HG03097 (cell line): ENCODE measurements at regions not wholly inside any gene's neighbourhood (a gene's known extent, or its start where the extent isn't known, plus 50 kb on each side); places are given as distances from the start of the nearest gene placed in this dataset.
"Not testable (repeated sequence)": the region's sequence is repeated elsewhere in the genome, so short reads cannot be mapped to it uniquely, and the experiment has no call there.

Source experiments
- ATAC-seq: cut with Tn5 transposase; IDR thresholded peaks from one replicate; pipeline ENCODE4 v1.9.1; 2021; ENCODE audit not compliant: unreplicated experiment, low FRiP score

DNA sequence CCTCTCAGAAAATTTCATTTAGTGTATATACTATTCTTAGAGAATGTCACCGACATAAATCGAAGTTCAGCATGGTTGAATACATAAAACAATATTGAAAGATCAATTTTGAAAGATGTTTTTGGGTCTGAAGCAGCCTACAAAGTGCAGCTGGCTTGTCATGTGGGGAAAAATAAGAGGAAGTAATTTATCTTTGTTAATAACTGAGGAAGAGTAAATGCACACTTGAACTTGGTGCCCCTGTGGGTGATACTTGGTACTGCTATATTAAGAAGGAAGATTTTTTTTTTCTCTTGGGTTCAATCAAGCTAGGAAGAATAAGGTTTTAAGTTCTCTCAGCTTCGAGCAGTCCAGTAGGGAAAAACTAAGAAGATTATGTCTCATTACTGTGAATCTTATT is 661.3 kb downstream of the RPL10L start:
- ATAC-seq: no peak

DNA sequence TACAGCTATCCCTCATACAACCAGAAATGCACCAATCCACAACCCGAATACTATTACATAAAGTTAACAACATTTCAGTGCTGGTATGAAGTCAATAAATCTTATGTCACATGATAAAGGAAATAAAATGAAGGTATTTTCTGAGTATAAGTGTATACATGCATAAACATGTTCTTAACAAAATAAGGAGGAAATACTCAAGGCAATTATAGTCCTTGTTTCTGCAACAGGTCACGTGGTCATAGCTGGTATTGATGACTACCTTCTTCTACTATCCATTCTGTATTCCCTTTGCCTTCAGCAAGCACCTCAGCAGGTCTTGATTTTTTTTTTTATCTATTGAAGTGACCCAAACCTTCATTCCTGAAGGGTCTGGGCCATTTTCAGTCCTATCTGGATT is 675.6 kb downstream of the RPL10L start:
- ATAC-seq: no peak

- no peak for ATAC-seq
Observed at GRCh38 chr14:45972416-45972815, 679.2 kb downstream of the RPL10L start.

GRCh38 chr14:45970621-45971020 is 681.0 kb downstream of the RPL10L start:
- no peak for ATAC-seq

DNA sequence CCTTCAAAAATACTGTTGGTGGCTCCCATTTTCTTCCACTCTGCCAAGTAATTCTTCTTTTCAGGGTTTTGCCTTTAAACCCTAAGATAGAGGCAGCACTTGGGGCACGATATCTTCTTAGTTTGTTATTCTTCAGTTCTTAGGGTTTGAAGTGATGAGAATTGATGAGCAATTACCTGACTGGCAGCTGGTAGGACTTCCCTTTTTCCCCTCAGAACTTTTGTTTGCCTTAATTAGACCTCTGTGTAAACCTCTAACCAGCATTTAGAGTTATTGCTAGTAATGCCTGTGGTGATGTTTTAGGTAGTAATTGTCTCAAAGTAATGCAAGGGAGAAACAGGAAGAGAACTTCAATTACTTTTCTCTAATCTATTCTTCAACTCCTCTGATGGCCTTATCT is 683.5 kb downstream of the RPL10L start:
- no peak for ATAC-seq

- ATAC-seq: no peak
Observed at GRCh38 chr14:45949479-45949878, 696.5 kb upstream of the MIS18BP1 start.

DNA sequence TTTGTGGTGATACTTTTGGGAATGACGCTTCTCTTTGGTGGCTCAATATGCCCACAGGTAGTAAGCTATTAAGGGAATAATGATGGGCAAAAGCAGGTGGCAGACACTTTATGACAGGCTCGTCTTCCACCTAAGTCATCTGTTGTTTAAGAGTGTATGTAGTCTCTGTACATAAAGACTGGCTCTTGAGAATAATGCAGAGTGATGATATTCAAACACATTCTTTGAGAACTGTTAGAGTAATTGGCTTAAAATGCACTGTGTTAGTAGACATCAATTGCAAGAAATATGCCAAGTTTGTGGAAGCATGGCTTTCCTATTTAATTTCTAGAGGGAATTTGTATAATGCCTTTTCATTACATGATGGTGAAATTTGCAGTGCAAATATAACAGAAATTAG is 694.8 kb upstream of the MIS18BP1 start:
- ATAC-seq: no peak

DNA sequence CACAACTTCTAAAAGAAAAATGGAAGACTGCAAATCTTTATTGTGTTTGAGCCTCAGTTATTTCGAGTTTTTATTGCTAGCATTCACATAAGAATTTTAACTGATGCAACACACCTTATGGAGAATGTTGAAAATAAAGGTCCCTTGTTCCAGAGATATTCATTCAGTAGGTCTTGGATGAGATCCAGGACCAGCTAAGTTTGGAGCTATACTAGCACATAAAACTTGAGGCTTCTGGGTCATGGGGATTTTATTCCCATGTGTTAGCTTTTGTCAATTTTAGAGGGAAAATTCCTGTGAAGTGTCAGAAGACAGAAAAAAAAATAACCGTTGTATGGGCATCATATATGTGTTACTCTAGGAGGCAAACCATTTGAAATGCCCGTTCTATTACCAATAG is 693.2 kb upstream of the MIS18BP1 start:
- ATAC-seq: no peak

DNA sequence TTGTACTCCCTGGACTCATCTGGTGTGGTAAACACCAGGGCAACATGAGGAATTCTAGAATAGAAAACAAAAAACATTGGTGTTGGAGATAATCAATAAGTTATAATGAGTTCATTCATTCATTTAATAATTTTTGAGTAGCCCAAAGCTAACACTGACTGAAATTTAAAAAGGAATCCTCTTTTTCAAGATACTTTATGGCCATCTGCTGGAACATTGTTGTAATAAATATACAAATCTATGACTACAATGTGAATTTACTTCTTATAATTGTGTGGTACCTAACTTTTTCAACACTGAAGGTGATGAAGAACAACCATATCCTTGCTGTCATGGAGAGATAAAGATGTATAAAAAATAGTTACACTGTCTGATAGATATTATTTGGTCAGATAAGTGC is 687.3 kb upstream of the MIS18BP1 start:
- ATAC-seq: no peak

DNA sequence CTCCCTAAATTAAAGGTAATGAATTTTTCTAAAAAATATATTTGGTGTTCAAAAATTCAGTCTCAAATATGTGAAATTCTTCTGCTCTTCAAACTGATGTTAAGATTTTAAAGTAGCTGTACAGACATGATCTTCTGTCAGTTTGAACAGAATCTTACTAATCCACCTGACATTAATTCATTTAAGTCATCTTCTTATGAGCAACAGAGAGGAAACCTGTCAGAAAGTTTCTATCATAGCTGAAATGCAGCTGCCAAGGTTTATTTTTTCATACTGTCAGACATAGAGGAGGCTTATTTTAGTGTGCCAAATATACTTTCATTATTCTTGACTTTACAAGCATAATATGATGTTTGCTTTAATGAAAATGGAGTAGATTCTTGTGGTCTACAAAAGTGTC is 686.6 kb upstream of the MIS18BP1 start:
- ATAC-seq: no peak

- not testable (repeated sequence) for ATAC-seq
Observed at GRCh38 chr14:45919995-45920394, 667.0 kb upstream of the MIS18BP1 start.

DNA sequence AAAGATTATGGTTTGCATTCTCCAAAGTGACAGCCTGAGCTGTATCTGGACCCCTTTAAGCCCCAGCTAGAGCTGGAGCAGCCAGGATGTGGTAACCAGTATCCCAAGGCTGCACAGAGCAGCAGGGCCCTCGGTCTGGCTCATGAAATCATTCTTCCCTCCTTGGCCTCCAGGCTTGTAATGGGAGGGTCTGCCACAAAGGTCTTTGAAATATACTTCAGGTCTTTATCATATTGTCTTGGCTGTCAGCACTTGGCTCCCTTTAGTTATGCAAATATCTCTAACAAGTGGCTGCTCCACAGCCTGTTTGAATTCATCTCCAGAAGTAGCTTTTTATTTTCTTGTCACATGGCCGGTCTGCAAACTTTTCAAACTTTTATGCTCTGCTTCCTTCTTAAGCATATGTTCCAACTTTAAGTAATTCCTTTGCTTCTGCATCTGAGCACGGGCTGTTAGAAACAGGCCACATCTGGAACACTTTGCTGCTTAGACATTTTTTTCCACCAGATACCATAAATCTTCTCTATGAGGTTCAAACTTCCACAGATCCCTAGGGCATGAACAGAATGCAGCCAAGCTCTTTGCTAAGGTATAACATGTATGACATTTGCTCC is 663.4 kb upstream of the MIS18BP1 start:
- ATAC-seq: no peak

DNA sequence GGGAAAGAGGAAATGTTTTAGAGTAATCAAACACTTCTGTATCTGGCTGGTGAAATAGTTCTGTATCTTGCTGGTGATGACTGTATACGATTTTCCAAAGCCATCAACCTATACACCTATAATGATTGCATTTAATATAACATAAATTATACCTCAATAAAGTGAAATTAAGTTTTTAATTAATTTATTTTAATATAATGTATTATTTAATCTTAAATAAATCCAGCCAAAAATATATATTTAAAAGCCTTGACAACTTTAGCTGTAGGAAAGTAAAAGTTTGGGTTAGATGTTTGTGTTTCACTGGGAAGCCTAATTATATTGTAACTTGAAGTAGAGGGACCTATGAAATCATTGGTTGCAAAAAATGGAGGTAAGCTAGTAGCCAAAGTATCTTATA is 654.8 kb upstream of the MIS18BP1 start:
- ATAC-seq: no peak

DNA sequence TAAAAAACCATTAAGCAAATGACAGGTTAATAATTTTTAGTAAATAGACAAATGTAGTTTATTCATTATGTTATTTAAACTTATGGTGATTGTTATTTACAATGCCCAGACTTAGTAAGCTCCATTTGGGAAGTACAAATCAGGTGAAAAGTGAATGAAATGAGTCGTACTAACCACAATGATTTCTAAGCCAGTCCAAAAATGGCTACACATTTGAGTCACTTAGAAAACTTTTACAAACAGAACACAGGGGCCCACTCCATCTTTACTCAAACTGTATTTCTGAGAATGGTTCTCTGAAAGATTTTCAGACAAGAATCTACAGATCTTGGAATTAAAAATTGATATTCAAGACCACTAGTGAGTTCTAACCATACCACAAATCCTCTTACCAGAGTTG is 653.3 kb upstream of the MIS18BP1 start:
- no peak for ATAC-seq

GRCh38 chr14:45905672-45906071 is 652.7 kb upstream of the MIS18BP1 start:
- no peak for ATAC-seq

DNA sequence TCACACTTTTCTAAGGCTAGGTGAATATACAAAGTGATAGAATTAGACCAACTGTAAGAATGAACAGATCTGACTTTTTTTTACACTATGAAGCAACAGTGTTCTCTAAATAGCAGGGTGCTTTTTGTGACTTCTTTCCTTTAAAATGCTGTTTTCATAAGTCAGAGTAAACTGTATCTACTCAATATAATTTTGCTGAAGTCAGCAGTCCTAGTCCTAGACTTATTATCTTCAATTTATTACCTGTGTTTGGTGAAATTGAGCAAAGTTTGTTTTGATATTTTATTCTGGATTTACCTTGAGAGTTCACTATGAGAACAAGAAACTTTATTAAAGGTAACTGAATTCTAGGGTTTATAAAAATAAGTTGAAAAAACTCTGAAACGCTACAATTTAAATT is 651.3 kb upstream of the MIS18BP1 start:
- no peak for ATAC-seq

- ATAC-seq: no peak
Observed at GRCh38 chr14:45902241-45902640, 649.2 kb upstream of the MIS18BP1 start.

DNA sequence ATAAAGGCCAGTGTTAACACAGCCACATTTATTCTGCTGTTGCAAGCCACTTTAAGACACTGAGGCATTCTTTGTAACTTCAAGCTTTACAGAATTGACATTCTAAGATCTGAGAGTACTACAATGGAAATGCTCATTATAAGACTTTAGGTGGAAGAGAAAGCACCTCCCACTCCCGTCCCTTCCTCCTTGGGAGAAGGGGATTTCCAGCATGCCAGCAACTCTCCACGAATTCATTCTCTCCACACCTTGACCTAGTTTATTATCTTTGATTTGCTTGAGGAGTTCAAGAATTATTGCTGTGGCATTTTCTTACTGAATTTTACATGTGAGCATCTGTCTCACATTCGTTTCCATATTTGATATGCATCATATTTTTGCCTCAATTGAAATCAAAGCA is 644.4 kb upstream of the MIS18BP1 start:
- ATAC-seq: no peak

DNA sequence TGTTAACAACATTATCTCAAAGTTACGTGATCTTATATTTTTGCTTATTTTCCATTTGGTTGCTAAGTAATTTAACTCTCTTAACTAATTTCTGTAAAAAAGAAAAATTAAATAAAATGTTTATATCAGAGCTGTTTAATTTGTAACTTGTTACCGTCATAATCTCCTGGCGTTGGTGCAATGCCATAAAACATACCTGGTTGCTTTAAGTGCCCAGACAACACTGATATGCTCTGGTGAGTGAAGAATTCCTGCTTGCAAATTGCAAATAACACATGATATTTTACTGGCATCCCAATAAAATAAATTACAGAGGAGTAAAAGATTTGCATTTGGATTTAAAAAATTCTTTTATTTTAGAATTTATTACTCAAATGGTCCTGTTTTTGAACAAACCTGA is 640.1 kb upstream of the MIS18BP1 start:
- no peak for ATAC-seq

DNA sequence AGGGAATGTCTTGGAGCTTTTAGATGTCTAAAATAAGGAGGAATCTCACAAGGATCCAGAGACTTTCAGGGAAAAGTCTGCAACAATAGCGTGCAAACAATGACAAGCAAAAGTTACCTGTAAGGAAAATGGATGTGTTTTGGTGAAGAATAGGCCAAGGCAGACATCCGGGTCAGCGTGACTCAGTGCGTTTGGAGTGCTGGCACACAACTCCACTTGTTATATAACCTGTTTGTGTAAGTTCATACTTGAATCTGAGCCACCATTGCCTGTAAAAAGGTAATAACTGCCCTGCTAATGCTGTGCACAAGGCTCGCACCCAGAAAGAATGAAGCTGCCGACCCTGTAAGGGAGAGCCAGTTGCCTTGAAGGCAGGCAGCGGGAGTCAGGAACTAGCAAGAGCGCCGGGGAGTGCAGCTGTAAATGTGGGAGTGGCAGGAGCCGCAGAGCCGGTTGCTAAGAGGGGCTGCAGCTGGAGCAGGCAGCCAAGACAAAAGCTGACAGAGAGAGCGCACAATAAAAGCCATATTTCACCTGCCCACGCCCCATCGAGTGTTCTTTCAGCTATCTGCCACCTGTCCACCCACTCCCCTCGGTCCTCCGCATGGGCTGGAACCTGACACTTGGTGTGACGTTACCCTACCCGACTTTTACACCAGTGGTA is 638.5 kb upstream of the MIS18BP1 start:
- ATAC-seq: no peak

DNA sequence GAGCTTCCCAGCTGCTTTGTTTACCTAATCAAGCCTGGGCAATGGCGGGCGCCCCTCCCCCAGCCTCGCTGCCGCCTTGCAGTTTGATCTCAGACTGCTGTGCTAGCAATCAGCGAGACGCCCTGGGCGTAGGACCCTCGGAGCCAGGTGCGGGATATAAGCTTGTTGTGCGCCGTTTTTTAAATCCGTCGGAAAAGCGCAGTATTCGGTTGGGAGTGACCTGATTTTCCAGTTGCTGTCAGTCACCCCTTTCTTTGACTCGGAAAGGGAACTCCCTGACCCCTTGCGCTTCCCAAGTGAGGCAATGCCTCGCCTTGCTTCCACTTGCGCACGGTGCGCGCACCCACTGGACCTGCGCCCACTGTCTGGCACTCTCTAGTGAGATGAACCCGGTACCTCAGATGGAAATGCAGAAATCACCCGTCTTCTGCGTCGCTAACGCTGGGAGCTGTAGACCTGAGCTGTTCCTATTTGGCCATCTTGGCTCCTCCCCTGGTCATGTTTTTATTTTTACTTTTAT is 635.8 kb upstream of the MIS18BP1 start:
- not testable (repeated sequence) for ATAC-seq

GRCh38 chr14:45877981-45878380 is 625.0 kb upstream of the MIS18BP1 start:
- ATAC-seq: no peak
